Panc1 (cell line): ENCODE measurements at regions not wholly inside any gene's neighbourhood (a gene's known extent, or its start where the extent isn't known, plus 50 kb on each side); places are given as distances from the start of the nearest gene placed in this dataset.
A peak's percentile ranks its signal among the peaks of the same experiment; 100 is the strongest.

Experiments
- ATAC-seq: fragments of 200-7000 bp; cut with Tn5 transposase; 2 replicates; pipeline ENCODE4 v1.9.1; 2020; ENCODE audit warnings: mild to moderate bottlenecking, moderate library complexity
- BruUV-seq: library from RNA; stranded (reverse); fragments of 400-500 nt; replicated peaks from 2 replicates; lab custom pipeline; 2021; lab: Mats Ljungman, UMichigan
- CTCF ChIA-PET: fragments of 300-600 bp; sonication (Branson Sonifier 250); formaldehyde crosslinking; loops from one replicate; lab custom pipeline; 2022; ENCODE audit warnings: antibody characterized with exemption; lab: Charles Lee
- POLR2A ChIA-PET: fragments of 300-600 bp; sonication (Branson Sonifier 250); formaldehyde crosslinking; loops from one replicate; lab custom pipeline; 2022; ENCODE audit warnings: antibody characterized with exemption; lab: Charles Lee
- DNase-seq: peaks from one replicate; pipeline ENCODE4 v3.0.0-alpha.2; 2010; ENCODE audit warnings: low read depth, low spot score
- H3K27ac ChIP-seq: 2 replicates; pipeline ENCODE4 v1.5.1; 2011; ENCODE audit warnings: mild to moderate bottlenecking, low read length, inconsistent platforms
- H3K27me3 ChIP-seq: fragments of 200-500 bp; sonication (Bioruptor generic); 2 replicates; pipeline ENCODE4 v1.6.0; 2014; ENCODE audit warnings: low read length, inconsistent platforms; ENCODE audit not compliant: control insufficient read depth, insufficient read depth
- H3K36me3 ChIP-seq: fragments of 200-500 bp; sonication (Bioruptor generic); 2 replicates; pipeline ENCODE4 v1.5.1; 2014; ENCODE audit warnings: inconsistent platforms, mild to moderate bottlenecking, low read length, moderate library complexity; ENCODE audit not compliant: control insufficient read depth, insufficient read depth
- H3K4me1 ChIP-seq: 2 replicates; pipeline ENCODE4 v1.5.1; 2011; ENCODE audit warnings: inconsistent platforms, mild to moderate bottlenecking, low read length, moderate library complexity; ENCODE audit not compliant: control insufficient read depth, insufficient read depth
- H3K4me3 ChIP-seq, 2 experiments: 2 replicates each; pipeline ENCODE4 v1.5.1; 2011 to 2012; ENCODE audit warnings: low read depth in 2 of 2, low read length in 2 of 2, mild to moderate bottlenecking in 2 of 2, inconsistent platforms in 1 of 2, moderate library complexity in 1 of 2
- H3K9me3 ChIP-seq: fragments of 200-500 bp; sonication (Bioruptor generic); 2 replicates; pipeline ENCODE4 v1.5.1; 2014; ENCODE audit warnings: low read depth, mild to moderate bottlenecking, inconsistent platforms, low read length, moderate library complexity; ENCODE audit not compliant: control insufficient read depth, insufficient read depth
- POLR2AphosphoS5 ChIP-seq: IDR thresholded peaks from 2 replicates; pipeline ENCODE4 v1.6.1; 2012; ENCODE audit warnings: mild to moderate bottlenecking, low read depth, low read length, moderate library complexity
- REST ChIP-seq, 2 experiments: IDR thresholded peaks; 2 replicates each; pipeline ENCODE4 v1.6.1; 2011 to 2012; ENCODE audit warnings: low read depth in 2 of 2, control low read depth in 1 of 2, low read length in 1 of 2, mild to moderate bottlenecking in 1 of 2, moderate library complexity in 1 of 2; ENCODE audit not compliant: insufficient read depth in 1 of 2
- SIN3A ChIP-seq: IDR thresholded peaks from 2 replicates; pipeline ENCODE4 v1.6.1; 2012; ENCODE audit warnings: low read depth, mild to moderate bottlenecking, low read length, moderate library complexity, borderline replicate concordance; ENCODE audit not compliant: insufficient read depth
- TCF7L2 ChIP-seq: IDR thresholded peaks from 2 replicates; pipeline ENCODE4 v1.6.1; 2011; ENCODE audit warnings: mild to moderate bottlenecking, low read depth, low read length, inconsistent platforms
- in situ Hi-C: cut with HindIII; loops from 2 replicates; pipeline ENCODE4 v1.10.0; 2016; ENCODE audit warnings: low sequenced_read_pairs, low pct_unique_long_range_greater_than_20kb
- intact Hi-C: fragments of 100-400 bp; cut with micrococcal nuclease; formaldehyde crosslinking; loops from one replicate; pipeline ENCODE4 v1.10.0; 2022; ENCODE audit not compliant: unreplicated experiment
- TF ChIP-seq, protein P1 (sequence below): fragments of 450-650 bp; IDR thresholded peaks from 2 replicates; pipeline ENCODE4 v1.5.1; 2017; ENCODE audit warnings: mild to moderate bottlenecking

- Histone ChIP-seq H3K4me1 (no peaks in the 10 kb centered on the region), H3K27ac (no peak overlapping the region), H3K36me3 (no peaks in the 10 kb centered on the region), H3K27me3 (no peaks in the 10 kb centered on the region), H3K4me3 (no peak overlapping the region), H3K9me3 (no peaks in the 10 kb centered on the region)
- DNase-seq (no peak), ATAC-seq (no peak)
- no TSS peak for BruUV-seq
- in situ Hi-C loops = no loop called here
- intact Hi-C loops = no loop called here
- ChIA-PET POLR2A (no interaction called here), CTCF (no interaction called here)
- TF ChIP-seq TCF7L2 = no peak
- TF ChIP-seq SIN3A = no peak
- TF ChIP-seq, protein P1, sequence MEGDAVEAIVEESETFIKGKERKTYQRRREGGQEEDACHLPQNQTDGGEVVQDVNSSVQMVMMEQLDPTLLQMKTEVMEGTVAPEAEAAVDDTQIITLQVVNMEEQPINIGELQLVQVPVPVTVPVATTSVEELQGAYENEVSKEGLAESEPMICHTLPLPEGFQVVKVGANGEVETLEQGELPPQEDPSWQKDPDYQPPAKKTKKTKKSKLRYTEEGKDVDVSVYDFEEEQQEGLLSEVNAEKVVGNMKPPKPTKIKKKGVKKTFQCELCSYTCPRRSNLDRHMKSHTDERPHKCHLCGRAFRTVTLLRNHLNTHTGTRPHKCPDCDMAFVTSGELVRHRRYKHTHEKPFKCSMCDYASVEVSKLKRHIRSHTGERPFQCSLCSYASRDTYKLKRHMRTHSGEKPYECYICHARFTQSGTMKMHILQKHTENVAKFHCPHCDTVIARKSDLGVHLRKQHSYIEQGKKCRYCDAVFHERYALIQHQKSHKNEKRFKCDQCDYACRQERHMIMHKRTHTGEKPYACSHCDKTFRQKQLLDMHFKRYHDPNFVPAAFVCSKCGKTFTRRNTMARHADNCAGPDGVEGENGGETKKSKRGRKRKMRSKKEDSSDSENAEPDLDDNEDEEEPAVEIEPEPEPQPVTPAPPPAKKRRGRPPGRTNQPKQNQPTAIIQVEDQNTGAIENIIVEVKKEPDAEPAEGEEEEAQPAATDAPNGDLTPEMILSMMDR = no peak
- no peak for TF ChIP-seq REST (IDR thresholded peaks at IDR 0.05; ENCODE audit: insufficient read depth in 1 of 2, low read depth in 2 of 2, low read length in 1 of 2)
- no peak for TF ChIP-seq POLR2AphosphoS5
These were observed 88.5 kb upstream of the ANKH start for GRCh38 chr5:14960120-14960462.

DNA sequence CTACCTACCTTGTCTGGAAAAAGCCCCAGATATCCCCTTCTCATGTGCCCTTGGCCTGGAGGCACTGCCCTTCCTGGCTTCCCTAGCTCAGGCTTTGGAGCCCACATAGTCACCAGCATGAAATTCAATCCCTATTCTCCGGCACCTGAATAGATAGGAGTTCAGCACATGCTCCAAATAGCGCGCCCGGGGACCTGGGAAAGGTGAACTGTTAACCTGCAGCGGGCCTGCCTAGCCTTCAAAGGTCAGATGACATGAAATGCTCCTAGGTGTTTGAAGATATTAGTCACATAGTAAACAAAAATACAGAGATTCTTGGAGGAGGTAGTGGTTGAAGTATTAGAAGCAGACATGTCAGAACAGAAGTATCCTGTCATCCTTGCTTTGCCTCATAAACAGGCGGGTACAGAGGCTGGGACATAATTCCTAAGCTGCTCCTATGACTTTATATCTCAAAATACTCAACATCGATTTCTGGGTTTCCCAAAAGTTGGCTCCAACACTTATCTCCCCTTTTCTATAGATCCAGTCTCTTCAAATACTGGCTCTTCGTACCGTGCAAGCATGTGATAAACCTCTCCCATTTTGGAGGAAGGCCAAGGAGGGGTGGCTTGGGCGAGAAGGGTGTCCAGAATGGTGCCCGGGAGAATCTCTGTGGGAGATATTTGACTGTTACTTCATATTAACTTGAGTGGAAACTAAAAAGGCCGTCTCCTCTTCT lies 88.0 kb upstream of the ANKH start:
- H3K27ac ChIP-seq = no peak overlapping the region
- CTCF ChIA-PET = no interaction called here
- H3K4me3 ChIP-seq = no peak overlapping the region

More for the DNA sequence above, 88.0 kb upstream of the ANKH start:
- peak; percentile 64 for DNase-seq
- no peaks in the 10 kb centered on the region for H3K4me1 ChIP-seq
- intact Hi-C loops = no loop called here
- no peak for TF ChIP-seq SIN3A
- no peak for TF ChIP-seq POLR2AphosphoS5
- TF ChIP-seq, protein P1 = no peak
- no peak for TF ChIP-seq TCF7L2
- TF ChIP-seq REST (IDR thresholded peaks at IDR 0.05; ENCODE audit: insufficient read depth in 1 of 2, low read depth in 2 of 2, low read length in 1 of 2) = no peak
- in situ Hi-C loops = no loop called here
- no TSS peak for BruUV-seq
- peak; percentile 68 for ATAC-seq
- no peaks in the 10 kb centered on the region for H3K27me3 ChIP-seq
- H3K9me3 ChIP-seq = no peaks in the 10 kb centered on the region
- POLR2A ChIA-PET = interaction anchor here (0.6 kb wide), 1 partner anchor 350 kb away, joined by 13 read pairs; no protein-coding TSS in a partner anchor
- no peaks in the 10 kb centered on the region for H3K36me3 ChIP-seq
